ENCODE measurements at regions not wholly inside any gene's neighbourhood (a gene's known extent, or its start where the extent isn't known, plus 50 kb on each side); places are given as distances from the start of the nearest gene placed in this dataset.

GRCh38 chr10:89079961-89080360 lies 89.4 kb downstream of the FAS start:
- H3K27me3 ChIP-seq: no peaks in the 10 kb centered on the region
- 90% methylated on average over 1 of the region's 1 CpG for WGBS (ENCODE audit: insufficient coverage, low coverage, low lambda C conversion rate, missing lambda C conversion rate)
- DNase-seq (no peak), ATAC-seq (no peak)
- intact Hi-C loops (cut with DNase I): no loop called here
- H3K4me3 ChIP-seq: no peak overlapping the region
- no peak overlapping the region for H3K27ac ChIP-seq
- peaks cover 0 to 3% (median 0%) of the 10 kb centered on the region in 4 donors for H3K4me1 ChIP-seq
- no peak for TF ChIP-seq CTCF (IDR thresholded peaks at IDR 0.05)
- TF ChIP-seq POLR2A (IDR thresholded peaks at IDR 0.05): no peak
- H3K9me3 ChIP-seq: no peaks in the 10 kb centered on the region
- no peaks in the 10 kb centered on the region for H3K36me3 ChIP-seq

GRCh38 chr10:89078724-89079672 lies 88.4 kb downstream of the FAS start:
- TF ChIP-seq POLR2A (IDR thresholded peaks at IDR 0.05) (no peak), CTCF (IDR thresholded peaks at IDR 0.05) (no peak)

GRCh38 chr10:89076120-89076519 lies 85.5 kb downstream of the FAS start:
- WGBS (ENCODE audit: insufficient coverage, low coverage, low lambda C conversion rate, missing lambda C conversion rate): 60% methylated on average over 2 of the region's 2 CpGs
- no peaks in the 10 kb centered on the region for H3K9me3 ChIP-seq
- intact Hi-C loops (cut with DNase I): no loop called here

More at GRCh38 chr10:89078724-89079672, 88.4 kb downstream of the FAS start:
- Histone ChIP-seq H3K9me3 (no peaks in the 10 kb centered on the region), H3K36me3 (no peaks in the 10 kb centered on the region), H3K4me1 (no peaks in the 10 kb centered on the region), H3K4me3 (no peak overlapping the region), H3K27ac (no peak overlapping the region), H3K27me3 (no peaks in the 10 kb centered on the region)
- WGBS (ENCODE audit: insufficient coverage, low coverage, low lambda C conversion rate, missing lambda C conversion rate): 69% methylated on average over 9 of the region's 9 CpGs
- DNase-seq (no peak), ATAC-seq (no peak)
- intact Hi-C loops (cut with DNase I): no loop called here

GRCh38 chr10:89075631-89076030 lies 85.0 kb downstream of the FAS start:
- Histone ChIP-seq H3K4me1 (no peaks in the 10 kb centered on the region), H3K4me3 (no peak overlapping the region), H3K9me3 (no peaks in the 10 kb centered on the region), H3K27me3 (no peaks in the 10 kb centered on the region), H3K36me3 (no peaks in the 10 kb centered on the region), H3K27ac (no peak overlapping the region)
- TF ChIP-seq POLR2A (IDR thresholded peaks at IDR 0.05) (no peak), CTCF (IDR thresholded peaks at IDR 0.05) (no peak)
- DNase-seq (no peak), ATAC-seq (no peak)
- intact Hi-C loops (cut with DNase I): no loop called here
- WGBS (ENCODE audit: insufficient coverage, low coverage, low lambda C conversion rate, missing lambda C conversion rate): 85% methylated on average over 1 of the region's 1 CpG

More at GRCh38 chr10:89076120-89076519, 85.5 kb downstream of the FAS start:
- no peak for ATAC-seq
- Histone ChIP-seq H3K27ac (no peak overlapping the region), H3K4me3 (no peak overlapping the region), H3K4me1 (no peaks in the 10 kb centered on the region), H3K36me3 (no peaks in the 10 kb centered on the region), H3K27me3 (no peaks in the 10 kb centered on the region)
- TF ChIP-seq CTCF (IDR thresholded peaks at IDR 0.05): no peak
- no peak for DNase-seq
